BJ (cell line): ENCODE measurements at regions not wholly inside any gene's neighbourhood (a gene's known extent, or its start where the extent isn't known, plus 50 kb on each side); places are given as distances from the start of the nearest gene placed in this dataset.

Source experiments
- CTCF ChIA-PET: fragments of 350-600 bp; formaldehyde crosslinking; extraction: SDS; loops from one replicate; lab custom pipeline; 2021; ENCODE audit warnings: antibody characterized with exemption, inconsistent platforms; lab: Yijun Ruan, JAX
- POLR2A ChIA-PET: fragments of 300-600 bp; sonication (Branson Sonifier 250); formaldehyde crosslinking; extraction: SDS; loops from one replicate; lab custom pipeline; 2021; ENCODE audit warnings: antibody characterized with exemption; lab: Charles Lee
- DNase-seq: peaks from one replicate; pipeline ENCODE4 v3.0.0-alpha.2; 2011; ENCODE audit warnings: low read depth
- H3K27me3 ChIP-seq: 2 replicates; pipeline ENCODE4 v1.6.0; 2011; ENCODE audit warnings: low read length; ENCODE audit not compliant: control insufficient read depth, insufficient read depth
- H3K36me3 ChIP-seq: 2 replicates; pipeline ENCODE4 v1.5.1; 2011; ENCODE audit warnings: low read length; ENCODE audit not compliant: control insufficient read depth, insufficient read depth
- H3K4me3 ChIP-seq: 2 replicates; pipeline ENCODE4 v1.5.1; 2011; ENCODE audit warnings: low read depth, mild to moderate bottlenecking, control low read depth, low read length
- CTCF ChIP-seq: IDR thresholded peaks from 2 replicates; pipeline ENCODE4 v1.5.1; 2011; ENCODE audit warnings: low read depth, mild to moderate bottlenecking, control low read depth, inconsistent platforms, low read length, moderate library complexity; ENCODE audit not compliant: insufficient read depth

- ChIA-PET POLR2A (no interaction called here), CTCF (interaction anchor here (0.6 kb wide), 1 partner anchor 354 kb away, joined by 3 read pairs; no protein-coding TSS in a partner anchor)
- H3K27me3 ChIP-seq: no peaks in the 10 kb centered on the region; the same call in 1 of the 2 replicates
These were observed 52.1 kb upstream of the IQSEC1 start for GRCh38 chr3:13125092-13126015.

GRCh38 chr3:13124631-13125030 lies 51.4 kb upstream of the IQSEC1 start:
- Histone ChIP-seq H3K4me3 (no peak overlapping the region), H3K36me3 (no peaks in the 10 kb centered on the region), H3K27me3 (no peaks in the 10 kb centered on the region; the same call in 1 of the 2 replicates)
- CTCF ChIA-PET: no interaction called here
- POLR2A ChIA-PET: no interaction called here
- no peak for DNase-seq
- TF ChIP-seq CTCF: no peak

More at GRCh38 chr3:13125092-13126015, 52.1 kb upstream of the IQSEC1 start:
- TF ChIP-seq CTCF: no peak
- Histone ChIP-seq H3K4me3 (no peak overlapping the region), H3K36me3 (no peaks in the 10 kb centered on the region)
- no peak for DNase-seq

- no peak for TF ChIP-seq CTCF
- H3K36me3 ChIP-seq: no peaks in the 10 kb centered on the region
- DNase-seq: no peak
- ChIA-PET POLR2A (no interaction called here), CTCF (no interaction called here)
- H3K27me3 ChIP-seq: no peaks in the 10 kb centered on the region; the same call in 1 of the 2 replicates
- H3K4me3 ChIP-seq: no peak overlapping the region
These were observed 50.5 kb upstream of the IQSEC1 start for GRCh38 chr3:13123765-13124164.

GRCh38 chr3:13123013-13123654 lies 49.9 kb upstream of the IQSEC1 start:
- no peak overlapping the region for H3K4me3 ChIP-seq
- DNase-seq: no peak
- no peaks in the 10 kb centered on the region; the same call in 1 of the 2 replicates for H3K27me3 ChIP-seq
- POLR2A ChIA-PET: no interaction called here
- CTCF ChIA-PET: no interaction called here
- H3K36me3 ChIP-seq: no peaks in the 10 kb centered on the region
- TF ChIP-seq CTCF: no peak
